ENCODE measurements at regions not wholly inside any gene's neighbourhood (a gene's known extent, or its start where the extent isn't known, plus 50 kb on each side); places are given as distances from the start of the nearest gene placed in this dataset.

DNA sequence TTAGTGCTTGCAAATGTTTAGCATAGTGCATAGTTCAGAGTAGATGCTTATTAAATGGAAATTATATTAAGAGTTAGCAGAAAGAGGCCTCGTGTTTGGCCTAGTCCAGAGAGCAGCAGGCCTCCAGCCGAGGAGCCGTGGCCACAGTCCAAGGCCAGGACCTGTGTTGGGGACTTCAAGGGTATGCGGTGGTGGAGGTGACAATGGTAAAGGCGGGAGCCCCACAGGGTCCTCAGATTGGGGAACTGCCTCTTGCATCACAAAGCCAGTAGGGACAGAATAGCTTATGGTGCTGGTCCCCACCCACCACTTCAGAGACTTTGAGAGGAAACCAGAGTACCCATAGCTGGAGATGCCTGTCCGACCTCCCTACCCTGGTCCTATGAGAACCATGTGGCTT, 554.6 kb upstream of the RIOK2 start:
- DNase-seq = no peak

GRCh38 chr5:97745817-97746216, 562.8 kb upstream of the RIOK2 start:
- DNase-seq = no peak

GRCh38 chr5:97750576-97750975, 567.5 kb upstream of the RIOK2 start:
- DNase-seq = no peak

GRCh38 chr5:97751540-97751939, 568.5 kb upstream of the RIOK2 start:
- DNase-seq = no peak

- DNase-seq = no peak
These were observed 569.8 kb upstream of the RIOK2 start for GRCh38 chr5:97752871-97753270.

- no peak for DNase-seq
These were observed 579.4 kb upstream of the RIOK2 start for GRCh38 chr5:97762483-97762882.

DNA sequence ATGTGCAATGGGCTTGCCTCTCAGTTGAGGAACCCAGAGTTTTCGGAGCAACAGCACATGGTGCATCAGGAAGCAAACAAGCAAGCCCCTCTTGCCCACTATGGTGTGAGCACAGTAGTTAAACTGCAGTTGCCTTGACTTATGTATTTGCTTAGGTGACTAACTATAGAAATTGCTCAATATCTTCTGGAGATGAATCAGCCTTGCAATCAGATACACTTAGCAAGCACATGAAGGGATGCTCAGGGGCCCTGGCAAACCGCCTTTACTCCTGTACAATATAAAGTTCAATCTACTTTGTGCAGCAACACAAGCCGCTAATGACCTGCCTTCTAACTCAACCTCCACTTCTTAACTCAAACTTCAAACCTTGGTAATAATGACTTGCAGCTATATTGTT, 581.7 kb upstream of the RIOK2 start:
- peak; percentile 6 for DNase-seq

DNA sequence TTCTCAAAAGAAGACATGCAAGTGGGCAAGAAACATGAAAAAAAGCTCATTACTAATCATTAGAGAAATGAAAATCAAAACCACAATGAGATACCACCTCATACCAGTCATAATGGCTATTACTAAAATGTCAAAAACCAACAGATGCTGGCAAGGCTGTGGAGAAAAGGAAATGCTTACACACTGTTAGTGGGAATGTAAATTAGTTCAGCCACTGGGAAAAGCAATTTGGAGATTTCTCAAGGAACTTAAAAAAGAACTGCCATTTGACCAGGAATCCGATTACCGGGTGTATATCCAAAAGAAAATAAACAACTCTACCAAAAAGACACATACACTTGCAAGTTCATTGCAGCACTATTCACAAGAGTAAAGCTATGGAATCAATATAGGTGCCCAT, 595.4 kb upstream of the RIOK2 start:
- DNase-seq = no peak

DNA sequence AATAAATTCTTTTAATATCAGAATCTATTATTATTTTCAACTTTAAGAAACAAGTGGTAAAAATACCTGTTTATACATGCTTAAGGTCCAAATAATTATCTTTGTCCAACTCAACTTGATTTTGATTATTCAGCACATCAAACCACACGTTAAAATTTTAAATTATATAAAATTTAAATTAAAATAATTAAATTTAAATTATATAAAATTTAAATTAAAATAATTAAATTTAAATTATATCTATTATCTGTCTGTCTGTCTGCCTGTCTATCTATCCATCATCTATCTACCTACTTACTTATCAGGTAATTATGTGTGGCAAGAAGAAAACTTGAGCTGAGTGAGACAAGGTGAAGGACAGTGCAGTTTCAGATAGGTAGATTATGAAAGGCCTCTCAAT, 605.3 kb upstream of the RIOK2 start:
- DNase-seq = no peak

DNA sequence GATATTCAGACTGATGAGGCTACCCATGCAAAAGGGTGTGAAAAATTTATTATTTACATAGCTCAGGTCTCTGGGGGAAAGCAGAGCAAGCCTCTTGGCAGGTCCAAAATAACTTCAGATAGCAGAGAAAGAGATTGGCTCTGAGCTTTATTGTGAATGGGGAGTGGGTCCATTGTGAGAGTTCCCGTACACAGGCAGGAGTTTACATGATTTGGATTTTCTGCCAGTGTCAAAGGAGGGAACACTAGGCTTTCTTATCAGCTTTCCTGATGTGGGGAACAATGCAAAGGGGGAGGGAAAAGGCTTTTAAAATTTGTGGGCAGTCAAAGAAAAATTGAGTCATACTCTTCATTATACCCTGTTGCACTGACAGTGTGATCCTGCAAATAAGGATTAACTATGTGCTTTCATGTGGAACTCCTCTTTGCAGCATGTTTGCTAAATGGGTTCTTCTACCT, 615.0 kb upstream of the RIOK2 start:
- no peak for DNase-seq

DNA sequence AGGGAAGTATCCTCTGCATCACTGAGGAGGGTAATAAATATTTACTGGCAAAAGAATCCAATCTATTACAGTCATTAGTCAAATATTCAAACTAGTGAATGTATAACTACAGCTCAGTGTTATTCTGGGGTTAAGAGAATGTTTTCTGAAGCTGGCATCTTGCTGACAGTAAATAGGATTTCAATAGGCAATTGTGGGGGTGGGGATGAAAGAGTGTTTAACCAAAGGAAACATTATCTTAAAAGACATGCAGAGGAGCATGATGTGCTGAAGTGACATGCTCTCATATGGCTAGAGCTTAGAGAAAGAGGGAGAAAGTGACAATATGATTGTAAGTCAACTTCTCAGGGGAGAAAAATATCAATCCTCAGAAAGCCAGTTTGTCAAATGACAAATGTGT, 618.4 kb upstream of the RIOK2 start:
- no peak for DNase-seq

GRCh38 chr5:97820138-97820537, 637.1 kb upstream of the RIOK2 start:
- no peak for DNase-seq

DNA sequence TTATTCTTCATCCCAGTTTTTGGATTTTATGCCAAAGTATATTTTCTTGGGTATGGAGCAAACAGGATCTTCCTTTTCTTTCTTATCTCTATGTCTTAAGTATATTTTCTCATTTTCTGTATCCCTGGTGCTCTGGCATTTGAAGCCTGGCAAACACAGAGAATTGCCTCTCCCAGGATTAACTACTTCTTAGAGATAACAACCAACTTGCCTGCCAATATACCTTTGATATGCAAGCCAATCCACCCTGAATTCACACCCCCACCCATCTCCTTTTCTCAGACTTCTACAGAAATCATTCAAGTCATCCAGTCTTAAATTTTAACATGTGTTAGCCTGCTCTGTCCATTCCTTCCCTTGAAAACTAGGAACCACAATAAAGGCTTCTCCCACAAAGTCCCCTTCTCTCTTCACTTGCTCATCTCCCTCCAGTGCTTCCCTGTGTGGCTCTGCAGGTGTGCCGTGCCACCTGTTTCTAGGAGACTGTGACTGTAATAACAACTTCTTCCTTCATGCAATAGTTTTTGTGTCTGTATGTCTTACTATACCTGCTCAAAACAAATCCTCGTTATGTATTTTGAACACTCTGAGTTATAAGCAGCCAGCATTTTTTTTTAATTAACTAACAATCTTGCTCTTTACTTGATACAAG, 649.7 kb upstream of the RIOK2 start:
- no peak for DNase-seq

DNA sequence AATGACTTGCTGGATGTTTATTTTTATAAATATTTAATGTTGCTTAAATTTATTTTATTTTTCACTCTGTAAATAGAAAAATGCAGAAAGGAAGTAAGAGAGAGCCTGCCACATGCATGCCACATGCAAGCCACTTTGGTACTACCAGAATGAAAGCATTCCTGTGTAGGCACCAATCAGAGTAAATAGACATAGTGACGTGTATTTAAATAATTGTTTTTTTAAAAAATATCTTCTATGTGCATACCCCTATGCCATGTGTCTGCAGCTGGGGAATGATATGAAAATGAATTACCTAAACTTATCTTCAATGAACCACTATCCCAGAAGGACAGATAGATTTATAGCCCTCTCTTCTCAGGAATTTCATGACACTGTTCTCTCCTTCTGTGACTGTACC, 651.5 kb upstream of the RIOK2 start:
- DNase-seq = no peak

DNA sequence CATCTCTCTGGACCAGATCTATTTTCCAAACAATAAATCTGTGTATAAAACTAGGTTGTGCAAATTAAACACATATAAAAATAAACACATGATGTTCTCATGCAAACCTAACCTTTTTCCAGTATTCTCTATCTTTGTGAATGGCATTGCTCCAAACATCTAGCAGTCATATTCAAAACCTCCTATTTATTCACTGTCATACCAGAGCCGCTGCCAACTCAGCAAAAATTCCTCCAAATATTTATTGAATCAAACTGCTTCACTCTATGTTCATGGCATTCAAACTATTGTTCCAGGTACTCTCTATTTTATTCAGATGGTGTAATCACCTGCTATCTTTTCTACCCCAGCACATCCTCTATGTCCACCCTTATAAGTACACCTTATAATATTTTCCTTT, 652.1 kb upstream of the RIOK2 start:
- no peak for DNase-seq

- DNase-seq = no peak
These were observed 653.8 kb upstream of the RIOK2 start for GRCh38 chr5:97836816-97837215.

- peak; percentile 88 for DNase-seq
These were observed 655.2 kb upstream of the RIOK2 start for GRCh38 chr5:97838214-97838613.

GRCh38 chr5:97839341-97840086, 656.5 kb upstream of the RIOK2 start:
- DNase-seq = no peak

DNA sequence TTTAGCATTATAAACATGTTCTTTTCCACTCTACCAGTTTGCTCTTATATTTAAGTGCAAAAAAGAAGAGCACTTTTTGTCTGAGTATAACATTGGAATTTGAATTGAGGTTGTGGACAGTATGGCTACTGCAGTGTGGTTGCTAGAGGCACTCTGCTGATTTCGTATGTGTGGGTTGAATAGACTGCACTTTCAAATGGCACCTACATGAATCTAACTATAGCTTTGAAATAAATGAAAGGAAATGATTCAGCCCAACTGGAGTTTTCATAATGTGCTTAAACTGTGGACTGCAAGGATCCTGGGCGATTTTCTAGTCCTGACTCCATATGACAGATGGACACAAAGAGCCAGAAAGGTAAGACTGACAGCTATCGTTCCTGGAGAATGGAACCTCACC, 657.6 kb upstream of the RIOK2 start:
- no peak for DNase-seq

GRCh38 chr5:97842687-97843086, 659.6 kb upstream of the RIOK2 start:
- DNase-seq = no peak

DNA sequence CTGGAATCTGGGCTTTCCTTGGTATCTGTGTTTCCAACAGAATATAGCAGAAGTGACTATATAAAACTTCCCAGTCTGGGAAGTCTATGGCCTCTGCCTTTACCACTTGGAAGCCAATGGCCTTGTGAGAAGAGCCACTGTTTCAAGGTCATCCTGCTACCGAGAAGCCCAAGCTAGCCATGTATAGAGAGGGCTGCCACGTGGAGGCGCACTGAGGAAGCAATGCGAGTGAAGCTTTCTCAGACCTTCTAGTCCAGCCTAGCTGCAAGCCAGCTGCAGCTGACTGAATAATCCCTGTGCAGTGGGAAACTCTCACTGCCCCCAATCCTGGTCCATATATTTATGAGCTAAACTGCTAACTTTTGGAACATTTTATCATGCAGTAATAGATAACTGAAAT, 661.8 kb upstream of the RIOK2 start:
- DNase-seq = no peak

- peak; percentile 78 for DNase-seq
These were observed 663.6 kb upstream of the RIOK2 start for GRCh38 chr5:97846643-97847042.

GRCh38 chr5:97847920-97848631, 665.0 kb upstream of the RIOK2 start:
- DNase-seq = peak; percentile 53

GRCh38 chr5:97851036-97851435, 668.0 kb upstream of the RIOK2 start:
- DNase-seq = no peak

Data from MV-4-11 (cell line).